HG03565 (cell line): ENCODE measurements at regions not wholly inside any gene's neighbourhood (a gene's known extent, or its start where the extent isn't known, plus 50 kb on each side); places are given as distances from the start of the nearest gene placed in this dataset.

Source experiments
- ATAC-seq: cut with Tn5 transposase; IDR thresholded peaks from one replicate; pipeline ENCODE4 v1.9.1; 2021; ENCODE audit warnings: mild to moderate bottlenecking, moderate library complexity; ENCODE audit not compliant: unreplicated experiment

- ATAC-seq = no peak
Observed at GRCh38 chr13:39965309-39965708, 309.8 kb downstream of the COG6 start.

GRCh38 chr13:39967199-39967959 lies 311.9 kb downstream of the COG6 start:
- no peak for ATAC-seq

DNA sequence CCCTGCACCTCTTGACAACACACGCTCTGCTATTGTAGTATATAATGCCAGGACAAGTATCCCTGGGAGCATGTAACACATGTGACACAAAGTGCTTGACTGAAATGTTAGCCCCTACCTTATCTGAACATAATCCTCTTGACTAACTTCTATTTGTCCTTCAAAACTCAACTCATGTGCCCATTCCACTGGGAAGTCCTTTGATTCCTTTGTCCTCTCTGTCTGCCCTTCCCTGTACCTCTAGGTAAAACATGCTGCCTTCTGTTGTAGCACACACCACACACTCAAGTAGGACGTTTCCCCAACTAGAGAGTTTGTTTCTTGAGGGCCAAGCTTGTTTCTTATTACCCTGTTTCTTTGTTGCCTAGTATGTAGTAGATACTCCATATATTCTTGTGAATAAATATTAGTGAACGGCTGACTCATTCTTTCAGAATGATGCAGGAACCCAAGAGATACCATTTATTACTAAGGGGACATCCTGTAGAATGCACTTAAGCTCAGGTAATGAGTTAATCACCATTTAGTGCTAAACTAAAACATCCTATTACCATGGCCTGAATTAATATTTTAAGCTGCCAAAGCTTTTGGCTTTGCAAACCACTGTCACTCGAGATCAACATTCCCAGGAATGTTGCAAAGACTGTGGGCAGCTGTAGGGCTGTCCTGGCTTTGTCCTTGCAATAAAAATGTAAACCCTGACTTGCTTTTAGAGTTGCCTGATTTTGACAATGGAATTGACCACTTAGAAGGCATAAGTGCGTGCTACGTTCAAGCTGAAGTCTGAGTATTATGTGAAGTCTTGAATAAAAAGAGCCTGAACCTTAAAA lies 313.4 kb downstream of the COG6 start:
- no peak for ATAC-seq

DNA sequence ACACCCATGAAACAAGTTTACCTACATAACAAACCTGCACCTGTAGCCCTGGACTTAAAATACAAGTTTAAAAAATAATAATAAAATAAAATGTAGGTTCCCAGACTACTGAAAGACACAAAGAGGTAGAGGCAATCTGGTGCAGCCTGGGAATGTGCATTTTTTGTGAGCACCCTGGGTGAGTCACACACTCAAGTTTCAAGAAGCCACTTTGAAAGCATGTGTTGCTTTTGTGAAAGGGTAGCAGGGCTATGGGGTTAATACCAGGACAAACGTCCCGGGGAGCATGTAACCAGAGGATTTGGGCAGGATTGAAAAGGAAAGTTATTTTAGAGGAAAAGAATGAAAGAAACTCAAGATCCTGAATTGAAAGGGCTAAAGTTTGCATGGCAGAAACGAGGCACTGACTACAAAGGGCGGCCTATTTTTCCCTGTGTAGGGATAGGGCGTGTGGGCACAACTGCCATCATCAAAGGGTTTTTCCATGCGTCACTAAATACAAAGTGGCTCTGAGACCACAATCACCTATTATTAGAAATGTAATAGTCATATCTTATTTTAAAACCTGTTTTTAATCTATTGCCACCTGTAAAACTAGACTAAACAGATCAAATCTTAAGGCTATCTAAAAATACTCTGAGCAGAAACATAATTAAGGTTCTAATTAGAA lies 314.9 kb downstream of the COG6 start:
- ATAC-seq = no peak

- ATAC-seq = no peak
Observed at GRCh38 chr13:39971526-39971925, 316.1 kb downstream of the COG6 start.

DNA sequence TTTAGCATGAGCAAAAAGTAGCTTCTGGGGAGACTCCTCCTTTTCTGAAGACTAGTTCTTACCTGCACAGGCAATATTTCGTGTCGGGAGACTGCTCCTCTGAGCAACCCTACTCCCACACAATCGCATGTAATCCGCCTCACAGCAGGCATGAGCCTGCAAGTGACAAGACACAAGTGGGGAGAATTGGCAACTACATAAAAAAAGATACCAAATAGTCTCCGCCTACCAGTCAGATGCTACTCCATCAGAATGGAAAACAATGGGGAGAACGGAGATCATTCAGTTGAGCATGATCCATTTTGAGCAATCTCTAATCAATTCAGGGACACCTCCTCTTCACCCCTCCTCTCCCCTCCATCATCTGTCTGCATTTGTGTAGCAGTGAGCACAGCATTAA lies 321.0 kb downstream of the COG6 start:
- ATAC-seq = no peak

GRCh38 chr13:39981056-39981455 lies 325.6 kb downstream of the COG6 start:
- ATAC-seq = no peak

- ATAC-seq = no peak
Observed at GRCh38 chr13:39982745-39983144, 327.3 kb downstream of the COG6 start.

DNA sequence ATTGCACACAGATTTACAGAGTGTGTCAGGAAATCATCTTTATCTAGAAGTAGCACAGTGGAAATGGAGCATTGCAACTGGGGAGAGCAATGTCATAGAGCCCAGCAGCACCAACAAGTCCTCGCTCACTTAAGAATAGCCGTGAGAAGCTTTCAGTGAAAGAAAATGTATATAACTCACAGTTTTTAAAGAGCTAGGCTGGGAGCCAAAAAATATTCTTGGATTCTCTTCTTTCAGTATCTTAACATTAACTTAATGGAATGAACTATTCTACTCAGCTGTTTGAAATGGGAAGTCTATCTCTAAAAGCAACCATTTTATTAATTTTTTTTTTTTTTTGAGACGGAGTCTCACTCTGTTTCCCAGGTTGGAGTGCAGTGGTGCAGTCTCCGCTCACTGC lies 329.6 kb downstream of the COG6 start:
- no peak for ATAC-seq

DNA sequence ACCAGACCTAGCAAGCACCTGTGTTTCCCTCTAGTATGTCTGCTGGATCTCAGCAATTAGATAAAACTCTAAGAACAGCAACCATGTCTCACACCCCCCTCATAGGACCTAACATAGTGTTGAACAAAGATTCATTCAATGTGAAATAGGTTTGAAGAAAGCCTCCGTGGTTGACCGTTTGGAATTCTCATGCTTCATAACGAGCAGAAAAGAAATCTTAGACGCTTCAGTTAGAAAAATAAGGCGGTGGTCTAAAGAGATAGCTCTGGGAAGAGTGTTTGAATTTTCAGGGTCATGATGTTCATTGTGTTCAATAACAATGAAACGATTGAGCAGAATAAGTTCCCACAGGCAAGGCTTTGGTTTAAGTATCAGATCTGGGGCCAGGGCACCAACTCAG lies 332.9 kb downstream of the COG6 start:
- no peak for ATAC-seq

GRCh38 chr13:39998166-39998565 lies 342.7 kb downstream of the COG6 start:
- no peak for ATAC-seq

- no peak for ATAC-seq
Observed at GRCh38 chr13:40002016-40002415, 346.6 kb downstream of the COG6 start.

GRCh38 chr13:40013554-40013953 lies 358.1 kb downstream of the COG6 start:
- no peak for ATAC-seq

GRCh38 chr13:40016953-40017660 lies 361.6 kb downstream of the COG6 start:
- no peak for ATAC-seq

DNA sequence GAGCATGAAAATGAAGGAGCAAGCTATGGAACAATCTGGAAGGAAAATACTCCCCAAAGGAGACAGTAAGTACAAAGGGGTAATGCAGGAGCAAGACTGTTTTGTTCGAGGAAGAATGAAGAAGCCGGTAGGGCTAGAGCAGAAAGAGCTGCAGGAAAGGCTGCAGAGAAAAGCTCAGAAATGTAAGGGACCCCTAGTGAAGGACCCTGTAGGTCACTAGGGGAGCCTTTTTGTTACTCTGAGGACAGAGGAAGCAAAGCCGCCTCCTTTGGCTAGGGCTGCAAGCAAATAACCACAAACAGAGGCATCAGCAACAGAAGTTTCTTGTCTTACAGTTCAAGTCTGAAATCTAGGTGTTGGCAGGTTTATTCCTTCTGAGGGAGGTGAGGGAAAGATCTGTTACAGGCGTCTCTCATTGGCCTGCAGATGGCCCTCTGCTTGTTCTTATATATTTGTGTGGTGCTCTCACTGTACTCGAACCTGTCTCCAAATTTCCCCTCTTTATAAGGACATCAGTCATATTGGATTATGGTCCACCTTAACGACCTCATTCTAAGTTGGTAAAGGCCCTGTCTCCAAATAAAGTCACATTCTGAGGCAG lies 362.3 kb downstream of the COG6 start:
- ATAC-seq = no peak

GRCh38 chr13:40023595-40024203 lies 368.2 kb downstream of the COG6 start:
- no peak for ATAC-seq

GRCh38 chr13:40024204-40024966 lies 368.9 kb downstream of the COG6 start:
- ATAC-seq = no peak

DNA sequence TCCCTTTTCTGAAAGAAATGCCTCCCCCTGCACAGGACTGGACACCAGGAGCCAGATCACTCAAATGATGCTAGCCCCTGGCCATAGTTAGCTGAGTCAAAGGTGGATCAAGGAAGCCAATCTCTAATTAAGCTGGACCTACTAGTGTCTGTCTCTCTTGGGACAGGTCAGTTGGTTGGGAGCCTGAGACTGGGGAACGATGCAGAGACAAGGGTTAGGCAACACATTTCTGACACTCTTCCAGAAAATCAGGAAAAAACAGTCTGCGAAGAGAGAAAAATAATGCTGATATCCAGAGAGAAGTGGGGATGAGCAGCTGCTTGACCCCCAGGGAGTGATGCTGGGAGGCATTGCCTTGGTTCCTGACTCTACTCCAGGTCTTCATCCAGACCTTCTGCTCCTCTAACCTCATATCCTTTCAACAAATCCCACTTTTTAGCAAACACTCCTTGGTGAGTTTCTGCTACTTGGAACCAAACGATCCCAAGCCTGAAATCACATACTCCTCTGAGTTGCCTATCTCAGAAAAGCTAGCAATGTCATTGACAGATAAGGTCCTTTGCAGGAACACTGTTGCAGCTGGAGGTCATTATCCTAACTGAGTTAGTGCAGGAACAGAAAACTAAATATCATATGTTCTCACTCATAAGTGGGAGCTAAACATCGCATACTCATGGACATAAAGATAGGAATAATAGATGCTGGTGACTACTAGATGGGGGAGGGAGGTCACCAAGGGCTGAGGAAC lies 369.7 kb downstream of the COG6 start:
- no peak for ATAC-seq

GRCh38 chr13:40026174-40026585 lies 370.7 kb downstream of the COG6 start:
- ATAC-seq = peak; percentile 94
